GM19372 (cell line): ENCODE measurements at regions not wholly inside any gene's neighbourhood (a gene's known extent, or its start where the extent isn't known, plus 50 kb on each side); places are given as distances from the start of the nearest gene placed in this dataset.
"Not testable (repeated sequence)": the region's sequence is repeated elsewhere in the genome, so short reads cannot be mapped to it uniquely, and the experiment has no call there.

Source experiments
- ATAC-seq: cut with Tn5 transposase; IDR thresholded peaks from one replicate; pipeline ENCODE4 v1.9.1; 2021; ENCODE audit warnings: mild to moderate bottlenecking, low read depth, moderate library complexity; ENCODE audit not compliant: unreplicated experiment

DNA sequence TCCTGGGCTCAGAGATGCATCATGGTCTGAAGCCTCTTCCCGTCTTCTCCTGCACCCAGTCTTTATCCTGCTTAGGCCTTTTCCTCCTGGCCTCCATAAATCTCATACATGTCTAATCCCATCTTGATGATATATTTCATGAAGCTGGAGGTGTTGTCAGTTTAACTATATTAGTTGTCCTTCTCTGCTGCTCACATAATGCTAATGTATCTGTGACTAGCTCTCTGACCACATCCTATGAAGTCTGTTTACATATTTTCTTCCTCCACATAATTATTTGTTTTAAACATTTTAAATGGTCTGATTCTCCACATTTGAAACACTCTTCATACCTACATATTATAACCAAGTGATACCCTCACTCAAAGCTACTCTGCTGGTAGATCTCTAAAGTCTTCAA lies 315.2 kb upstream of the RND3 start:
- no peak for ATAC-seq

DNA sequence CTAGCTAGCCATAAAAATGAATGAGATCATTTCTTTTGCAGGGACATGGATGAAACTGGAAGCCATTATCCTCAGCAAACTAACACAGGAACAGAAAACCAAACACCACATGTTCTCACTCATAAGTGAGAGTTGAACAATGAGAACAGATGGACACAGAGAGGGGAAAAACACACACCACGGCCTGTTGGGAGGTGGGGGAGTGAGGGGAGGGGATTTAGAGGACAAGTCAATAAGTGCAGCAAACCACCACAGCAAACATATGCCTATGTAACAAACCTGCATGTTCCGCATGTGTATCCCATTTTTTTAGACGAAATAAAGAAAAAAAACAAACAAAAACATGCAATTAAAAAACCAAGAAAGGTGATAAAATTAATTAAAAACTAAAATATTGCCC lies 308.8 kb upstream of the RND3 start:
- not testable (repeated sequence) for ATAC-seq

DNA sequence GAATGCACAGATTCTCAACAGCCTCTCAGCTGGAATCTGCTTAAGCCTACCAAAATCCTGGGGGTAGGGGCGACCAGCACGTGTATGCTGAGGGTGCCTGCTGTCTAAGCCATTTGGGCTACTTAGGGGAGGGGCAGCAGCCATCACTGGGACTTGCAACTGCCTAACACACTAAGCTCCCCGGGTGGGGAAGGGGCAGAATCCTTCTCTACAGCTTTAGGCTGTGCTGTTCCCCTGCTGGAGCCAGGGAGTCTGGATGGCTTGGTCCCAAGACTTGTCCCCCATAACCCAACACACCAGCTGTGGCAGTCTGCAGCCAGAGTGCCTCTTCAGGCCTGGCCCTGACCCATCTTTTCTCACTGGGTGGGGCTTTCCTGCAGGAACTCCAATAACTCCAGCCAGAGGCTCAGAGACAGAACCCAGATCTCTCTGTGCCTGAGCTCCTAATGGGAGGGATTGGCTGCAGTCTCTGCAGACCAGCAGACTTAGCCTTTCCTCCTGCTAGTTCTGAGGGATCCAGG lies 305.4 kb upstream of the RND3 start:
- ATAC-seq = no peak

DNA sequence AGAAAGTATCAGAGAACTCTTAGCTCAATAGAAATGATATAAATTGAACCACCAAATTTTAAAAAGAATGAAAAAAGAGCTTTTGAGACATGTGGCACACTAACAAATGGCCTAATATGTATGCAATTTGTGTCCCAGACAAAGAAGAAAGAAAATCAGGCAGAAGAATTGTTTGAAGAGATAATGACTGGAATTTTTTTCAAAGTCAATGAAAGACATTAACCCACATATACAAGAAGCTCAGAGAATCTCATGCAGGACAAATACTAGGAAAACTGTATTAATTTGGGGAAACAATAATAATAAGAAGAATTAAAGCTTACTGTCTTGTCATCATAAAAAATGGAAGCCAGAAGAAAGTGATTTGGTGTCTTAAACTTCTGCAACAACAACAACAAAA lies 304.1 kb upstream of the RND3 start:
- ATAC-seq = no peak

DNA sequence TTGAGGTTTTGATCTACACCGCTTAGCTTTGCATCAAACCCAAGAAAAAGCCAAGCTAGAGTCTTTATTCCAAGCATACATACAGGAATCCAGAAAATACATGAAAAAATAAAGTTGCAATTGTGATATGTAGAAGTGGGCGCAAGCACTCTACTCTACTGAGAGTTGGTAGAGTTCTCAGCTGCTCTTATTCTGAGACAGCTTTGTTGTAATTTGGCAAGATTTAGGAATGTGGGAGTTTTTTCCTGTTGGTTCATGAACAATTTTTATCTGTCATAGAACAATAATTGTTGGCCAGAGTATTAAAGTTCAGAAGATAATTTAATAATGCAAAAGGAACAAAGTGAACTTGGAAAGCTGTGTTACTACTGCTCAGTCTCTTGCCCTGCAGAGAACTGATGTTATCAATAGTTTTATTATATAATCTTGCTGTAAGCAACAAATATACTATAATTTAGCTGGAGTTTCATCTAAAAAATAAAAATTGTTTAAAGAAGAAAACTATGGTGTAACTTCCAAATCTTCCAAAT lies 302.0 kb upstream of the RND3 start:
- no peak for ATAC-seq

DNA sequence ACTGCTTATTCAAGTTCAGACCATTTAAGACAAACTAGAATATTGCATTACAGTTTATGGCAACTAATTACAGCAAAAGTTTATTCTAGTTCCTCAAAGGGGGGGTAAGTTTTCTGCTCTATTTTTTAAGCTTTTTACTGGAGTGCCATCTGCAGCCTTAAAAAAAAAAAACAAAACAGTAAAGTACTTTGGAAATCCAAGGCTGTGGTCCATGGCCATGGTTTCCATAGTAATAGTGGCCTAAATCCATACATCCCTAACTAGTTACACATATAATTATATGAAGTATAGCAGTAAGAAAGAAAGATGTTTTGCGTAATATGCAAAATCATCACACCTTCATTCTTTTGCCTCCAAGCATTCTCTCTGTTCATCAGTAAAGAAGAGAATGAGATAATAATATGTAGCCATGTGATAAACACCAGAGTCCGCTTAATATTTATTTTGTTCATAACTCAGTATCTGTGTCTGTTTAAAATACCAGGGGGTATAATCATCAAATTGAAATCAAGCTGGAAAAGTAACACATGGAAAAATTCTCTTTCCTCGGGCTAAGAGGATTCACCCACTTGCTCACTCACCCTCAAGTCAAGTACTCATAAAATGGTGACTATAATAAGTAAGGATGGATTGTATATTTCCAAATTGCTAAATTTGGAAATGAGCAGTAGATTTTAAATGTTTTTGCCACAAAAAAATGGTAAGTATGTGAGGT lies 301.1 kb upstream of the RND3 start:
- no peak for ATAC-seq

DNA sequence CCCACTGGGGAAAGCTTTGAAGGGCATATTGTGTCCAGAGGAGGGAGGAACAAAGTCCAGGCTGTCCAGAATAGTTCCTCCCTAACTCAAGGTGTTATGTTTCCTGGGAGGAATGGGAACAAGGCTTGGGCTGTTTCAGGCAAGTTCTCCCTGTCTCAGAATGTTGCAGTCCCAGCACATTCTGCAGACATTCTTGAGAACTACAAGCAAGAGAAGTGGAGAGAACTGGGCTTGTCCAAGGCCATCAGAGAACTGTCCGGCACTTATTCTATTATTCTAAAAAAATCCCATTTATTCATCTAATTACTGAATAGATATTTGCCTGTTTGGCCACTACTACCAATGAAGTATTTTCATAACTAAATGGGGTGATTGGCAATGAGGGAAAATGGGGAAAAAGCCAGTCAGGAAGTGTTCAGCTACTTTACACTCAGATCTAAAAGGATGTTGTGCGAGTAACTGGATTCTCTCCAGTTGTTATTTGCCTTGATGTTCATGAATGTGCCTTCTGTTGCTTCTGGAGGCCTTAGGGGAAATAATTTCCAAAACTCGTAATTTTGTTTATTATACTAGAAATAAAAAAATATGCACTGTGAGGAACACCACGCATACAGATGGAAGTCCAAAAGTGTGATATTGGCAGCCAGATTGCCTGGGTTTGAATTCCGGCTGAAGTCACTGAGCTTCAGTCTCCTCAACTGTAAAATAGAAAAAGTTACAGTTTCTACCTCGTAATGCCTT lies 300.1 kb upstream of the RND3 start:
- ATAC-seq = no peak

DNA sequence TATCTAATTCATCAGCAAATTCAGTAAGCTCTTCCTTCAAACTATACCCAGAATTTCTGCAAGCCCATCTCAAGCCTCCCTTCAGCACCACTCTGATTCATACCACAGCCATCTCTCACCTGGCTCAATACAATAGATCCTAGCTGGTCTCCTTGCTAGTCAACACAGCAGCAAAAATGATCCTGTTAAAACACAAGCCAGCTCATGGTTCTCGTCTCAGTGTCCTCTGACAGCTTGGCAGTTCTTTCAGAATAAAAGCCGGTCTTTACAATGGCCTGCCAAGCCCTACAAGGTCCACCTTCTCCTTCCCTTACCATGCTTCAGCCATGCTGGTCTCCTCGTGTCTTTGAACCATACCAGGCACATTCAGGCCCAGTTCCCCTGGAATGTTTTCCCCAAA lies 296.9 kb upstream of the RND3 start:
- no peak for ATAC-seq

DNA sequence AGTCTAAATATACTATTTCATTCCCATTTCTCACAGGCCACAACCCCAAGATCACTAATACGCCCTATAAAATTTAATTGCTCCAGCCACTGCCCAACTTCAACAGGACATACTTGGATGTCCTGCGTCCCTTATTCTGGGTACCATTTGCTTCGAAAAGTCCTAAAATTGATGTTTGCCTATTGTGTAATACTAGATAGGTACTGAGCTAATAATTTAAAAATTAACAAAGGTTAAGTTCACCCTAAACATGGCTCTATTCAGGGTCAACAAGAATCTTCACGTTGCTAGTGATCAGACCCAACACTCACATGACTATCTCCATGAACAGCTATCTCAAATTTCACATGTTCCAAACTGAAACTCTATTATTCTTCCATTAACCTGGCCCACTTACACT lies 296.4 kb upstream of the RND3 start:
- no peak for ATAC-seq

DNA sequence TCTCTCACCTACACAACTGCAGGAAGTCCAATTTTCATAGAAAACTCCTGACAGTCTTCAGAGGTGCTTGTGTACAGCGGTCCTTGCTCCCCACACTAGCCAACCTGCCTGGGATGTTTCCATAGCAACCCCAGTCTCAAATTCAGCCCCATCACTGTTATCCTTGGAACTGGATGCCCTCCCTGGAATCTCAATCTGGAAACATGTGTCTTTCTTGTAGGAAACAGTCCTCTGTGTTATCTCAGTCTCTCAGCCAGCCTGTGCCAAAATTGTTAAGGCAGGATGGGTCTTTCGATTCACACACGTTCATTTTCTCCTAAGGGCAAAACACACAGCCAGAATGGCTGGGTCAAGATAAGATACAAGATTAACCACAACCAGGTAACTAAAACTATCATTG lies 295.5 kb upstream of the RND3 start:
- no peak for ATAC-seq

DNA sequence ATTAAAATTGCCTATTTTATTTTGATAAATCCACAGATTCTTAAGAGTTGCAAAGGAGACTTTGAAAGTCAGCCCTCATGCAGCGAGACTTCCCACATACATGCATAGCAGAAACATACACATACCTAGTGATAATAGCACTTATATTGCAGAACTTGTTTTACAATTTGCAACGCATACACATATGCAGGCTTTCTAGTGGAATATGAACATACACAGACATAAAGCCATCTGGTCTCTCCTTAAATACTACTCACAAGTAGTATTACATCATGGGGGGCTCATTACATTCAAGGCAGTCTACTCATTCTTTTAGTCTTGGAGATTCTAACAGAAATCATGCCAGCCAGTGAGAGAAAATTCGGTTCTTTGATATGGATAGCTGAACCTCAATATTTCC lies 295.1 kb upstream of the RND3 start:
- no peak for ATAC-seq

DNA sequence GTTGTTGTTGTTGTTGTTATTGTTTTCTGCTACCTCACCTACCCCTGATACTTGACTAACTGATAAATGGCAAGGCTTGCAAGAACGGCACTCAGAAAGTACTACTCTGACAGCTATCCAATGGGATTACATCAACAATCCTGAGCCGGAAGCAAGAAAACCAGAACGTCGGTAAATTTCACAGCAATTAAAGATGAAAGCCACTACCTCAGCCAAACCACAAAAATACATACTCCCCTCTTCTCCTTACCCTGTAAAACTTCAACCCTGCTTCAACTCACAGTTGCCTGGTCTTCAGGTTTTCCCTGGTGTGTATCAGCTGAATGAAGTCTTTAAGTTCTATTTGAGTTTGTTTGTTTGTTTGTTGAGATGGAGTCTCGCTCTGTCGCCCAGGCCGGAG lies 293.7 kb upstream of the RND3 start:
- ATAC-seq = no peak

DNA sequence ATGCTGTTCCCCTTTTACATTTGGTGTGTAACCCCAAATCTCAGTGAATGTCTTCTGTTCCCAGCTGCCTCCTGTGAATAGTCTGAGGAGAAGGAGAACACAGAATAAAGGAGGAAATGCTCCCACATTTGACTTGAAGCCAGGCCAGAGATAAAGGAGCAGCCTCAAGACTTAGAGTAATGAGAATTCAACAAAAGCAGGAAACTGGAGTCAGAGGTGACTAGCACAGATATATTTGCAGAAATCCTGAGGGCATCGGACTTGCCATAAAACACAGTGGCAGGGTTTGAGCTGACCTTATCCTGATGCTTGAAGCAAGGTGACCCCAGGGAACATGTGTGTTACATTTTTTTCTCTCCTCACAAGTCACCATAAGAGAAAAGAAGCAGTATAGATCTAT lies 291.4 kb upstream of the RND3 start:
- ATAC-seq = no peak

DNA sequence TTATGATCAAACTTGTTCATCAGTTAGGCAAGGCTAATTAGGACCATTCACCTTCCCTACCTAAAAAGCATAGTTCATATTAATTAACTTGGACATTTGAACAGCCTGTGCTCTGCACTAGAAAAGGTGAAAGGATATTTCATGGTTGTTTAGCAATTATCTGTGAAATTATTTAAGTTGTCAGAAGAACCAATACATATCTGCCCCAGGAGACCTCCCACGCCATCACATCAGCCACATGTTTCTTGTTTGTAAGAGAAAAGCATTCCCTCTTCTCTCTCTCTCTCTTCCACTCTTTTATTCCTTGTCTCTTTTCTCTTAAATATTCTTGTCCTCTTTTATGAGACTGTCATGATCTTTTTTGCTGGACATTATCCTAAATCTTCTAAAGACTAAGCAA lies 282.0 kb upstream of the RND3 start:
- no peak for ATAC-seq

DNA sequence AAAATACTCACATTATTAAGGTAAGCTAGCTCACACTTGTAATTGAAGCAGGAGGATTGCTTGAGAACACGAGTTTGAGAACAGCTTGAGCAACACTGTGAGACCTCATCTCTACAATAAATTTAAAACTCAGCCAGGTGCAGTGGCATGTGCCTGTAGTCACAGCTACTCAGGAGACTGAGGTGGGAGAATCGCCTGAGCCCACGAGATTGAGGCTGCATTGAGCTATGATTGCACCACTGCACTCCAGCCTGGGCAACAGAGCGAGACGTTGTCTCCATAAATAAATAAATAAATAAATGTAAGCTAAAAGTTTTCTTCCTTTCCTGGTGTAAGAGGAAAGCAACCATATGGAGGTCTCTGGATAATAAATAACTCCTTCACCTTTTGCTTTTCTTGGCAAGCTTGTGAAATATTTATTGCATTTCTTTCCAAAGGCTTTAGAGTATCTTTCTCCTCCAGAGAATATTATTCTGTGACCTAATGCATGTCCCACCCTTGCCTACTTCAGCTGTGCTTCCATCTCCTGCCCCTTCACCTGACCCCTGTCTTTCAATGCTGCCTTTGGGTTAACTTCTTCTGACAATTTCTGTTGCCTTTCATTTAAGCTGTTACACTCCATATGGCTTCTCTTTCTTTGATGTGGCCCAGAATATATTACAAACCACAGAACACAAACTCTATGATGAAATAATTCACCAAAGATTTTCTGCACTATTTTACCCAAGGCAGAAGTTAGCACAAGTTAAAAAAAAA lies 280.7 kb upstream of the RND3 start:
- ATAC-seq = no peak

DNA sequence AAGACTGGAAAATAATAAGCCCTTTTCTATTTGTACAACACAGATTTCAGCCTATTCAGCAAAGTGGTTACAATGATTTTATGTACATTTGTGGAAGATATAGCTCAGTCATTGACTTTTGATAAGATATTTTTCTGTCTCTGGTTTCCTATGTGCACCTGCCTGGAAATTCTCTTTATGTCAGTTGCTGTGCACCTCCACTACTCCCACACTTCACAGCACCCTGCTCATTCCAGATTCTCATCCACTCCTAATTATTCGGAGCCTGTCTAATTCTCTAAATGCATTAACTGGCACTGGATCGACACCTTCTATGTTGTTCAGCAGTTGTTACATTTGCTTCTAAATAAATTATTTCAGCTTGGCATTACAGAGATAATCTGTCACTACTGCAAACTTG lies 275.1 kb upstream of the RND3 start:
- no peak for ATAC-seq

DNA sequence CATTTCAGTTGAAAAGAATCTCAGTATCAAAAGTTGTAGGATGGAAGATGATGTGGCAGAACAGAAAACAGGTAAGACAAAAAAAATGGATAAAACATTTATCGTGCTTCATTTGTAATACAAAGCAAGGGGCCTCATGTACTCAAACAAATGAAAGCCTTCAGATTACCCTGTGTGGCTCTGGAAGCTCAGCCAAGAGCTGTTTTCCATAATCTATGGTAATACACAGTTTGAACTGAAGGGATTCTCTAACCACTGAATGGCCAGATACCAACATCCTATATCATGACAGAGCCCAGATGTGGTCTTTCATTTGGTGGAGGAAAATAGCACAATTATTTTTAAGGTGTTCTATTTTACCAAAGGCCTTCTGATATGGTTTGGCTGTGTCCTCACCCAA lies 272.1 kb upstream of the RND3 start:
- ATAC-seq = no peak

DNA sequence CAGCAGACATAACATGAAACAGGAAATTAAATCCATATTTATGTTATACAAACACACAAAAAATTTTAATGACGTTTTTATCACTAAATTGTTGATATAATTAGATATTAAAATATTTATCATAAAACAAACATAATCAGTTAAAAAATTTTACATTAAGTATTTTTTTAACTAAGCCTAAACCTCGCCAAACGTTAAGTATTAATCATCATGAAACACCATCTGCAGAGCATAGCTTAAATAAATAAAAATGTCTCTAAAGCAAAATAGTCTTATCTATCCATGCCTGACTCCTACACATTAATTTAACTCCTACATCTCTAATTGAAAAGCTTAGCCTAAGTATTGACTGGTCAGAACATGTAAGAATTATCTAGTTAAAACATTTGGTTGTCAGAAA lies 271.6 kb upstream of the RND3 start:
- no peak for ATAC-seq

DNA sequence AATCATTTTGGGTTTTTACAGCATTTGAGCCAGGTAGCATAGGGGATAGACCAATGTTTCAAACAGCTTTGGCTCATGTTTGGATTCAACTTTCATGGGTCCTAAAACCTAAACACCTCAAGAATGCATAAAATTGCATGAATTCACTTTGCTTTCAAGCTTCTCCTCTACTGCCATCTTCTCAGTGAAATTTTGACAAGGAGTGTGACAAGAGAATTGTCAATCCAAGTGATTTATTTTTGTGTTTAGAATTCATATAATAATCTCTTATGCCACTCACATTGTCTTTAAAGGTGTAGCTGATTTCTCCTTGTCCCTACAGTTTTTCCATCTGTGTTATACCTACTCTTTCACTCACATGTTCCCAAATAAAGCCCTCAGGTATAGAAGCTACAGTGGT lies 264.8 kb upstream of the RND3 start:
- ATAC-seq = no peak

DNA sequence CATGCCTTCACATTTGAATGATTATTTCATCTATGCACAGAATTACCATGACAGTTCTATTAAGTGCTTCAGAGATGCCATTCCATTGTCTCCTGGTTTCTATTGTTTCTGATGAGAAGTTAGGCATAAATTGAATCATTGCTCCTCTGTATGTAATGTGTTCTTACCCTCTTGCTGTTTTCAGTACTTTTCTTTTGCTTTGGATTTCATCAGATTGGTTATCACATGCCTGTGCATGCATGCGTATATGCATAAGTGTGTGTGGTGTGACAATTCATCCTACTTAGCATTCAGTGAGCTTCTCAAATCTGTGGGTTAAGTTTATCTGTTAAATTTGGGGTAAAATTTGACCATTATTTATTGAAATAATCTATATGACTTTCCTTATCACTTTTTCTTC lies 263.3 kb upstream of the RND3 start:
- ATAC-seq = no peak

DNA sequence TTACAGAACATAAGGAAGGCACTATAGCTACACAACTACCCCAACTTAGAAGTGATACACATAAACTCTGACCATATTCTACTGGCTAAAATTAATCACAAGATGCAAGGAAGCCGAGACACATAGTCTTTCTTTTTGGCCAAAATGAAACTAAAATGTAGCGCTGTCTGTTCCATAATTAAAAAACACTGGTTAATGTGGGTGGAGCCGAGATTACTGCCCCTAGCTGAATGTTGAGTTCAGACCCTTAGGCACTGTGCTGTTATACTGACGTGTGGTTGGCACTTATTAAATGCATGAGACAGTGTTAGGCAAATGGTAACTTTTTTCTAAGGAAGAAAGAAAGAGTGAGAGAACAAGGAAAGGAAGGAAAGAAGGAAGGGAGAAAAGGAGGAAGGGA lies 254.6 kb upstream of the RND3 start:
- no peak for ATAC-seq
